ENCODE measurements at regions not wholly inside any gene's neighbourhood (a gene's known extent, or its start where the extent isn't known, plus 50 kb on each side); places are given as distances from the start of the nearest gene placed in this dataset.

GRCh38 chr11:44398266-44399030 is 88.5 kb upstream of the ALX4 start:
- no peak for TF ChIP-seq CTCF (IDR thresholded peaks at IDR 0.05)
- DNase-seq (ENCODE audit: low spot score) (no peak), ATAC-seq (ENCODE audit: low FRiP score) (peak; percentile 19)

GRCh38 chr11:44399968-44400367 is 90.0 kb upstream of the ALX4 start:
- DNase-seq (ENCODE audit: low spot score) = no peak
- TF ChIP-seq CTCF (IDR thresholded peaks at IDR 0.05) = no peak
- ATAC-seq (ENCODE audit: low FRiP score) = no peak

GRCh38 chr11:44400431-44400830 is 90.5 kb upstream of the ALX4 start:
- no peak for ATAC-seq (ENCODE audit: low FRiP score)
- no peak for TF ChIP-seq CTCF (IDR thresholded peaks at IDR 0.05)

GRCh38 chr11:44402466-44403075 is 92.6 kb upstream of the ALX4 start:
- no peak for TF ChIP-seq CTCF (IDR thresholded peaks at IDR 0.05)
- DNase-seq (ENCODE audit: low spot score) (no peak), ATAC-seq (ENCODE audit: low FRiP score) (no peak)

More at GRCh38 chr11:44400431-44400830, 90.5 kb upstream of the ALX4 start:
- no peak for DNase-seq (ENCODE audit: low spot score)

- ATAC-seq (ENCODE audit: low FRiP score) (no peak), DNase-seq (ENCODE audit: low spot score) (no peak)
- no peak for TF ChIP-seq CTCF (IDR thresholded peaks at IDR 0.05)
Measured at GRCh38 chr11:44403176-44403575, 93.2 kb upstream of the ALX4 start.

- DNase-seq (ENCODE audit: low spot score) (no peak), ATAC-seq (ENCODE audit: low FRiP score) (no peak)
- TF ChIP-seq CTCF (IDR thresholded peaks at IDR 0.05) = no peak
Measured at GRCh38 chr11:44403587-44404273, 93.8 kb upstream of the ALX4 start.

All from omental fat pad (tissue), 3 donors.